Calu3 (cell line): ENCODE measurements at regions not wholly inside any gene's neighbourhood (a gene's known extent, or its start where the extent isn't known, plus 50 kb on each side); places are given as distances from the start of the nearest gene placed in this dataset.
A peak's percentile ranks its signal among the peaks of the same experiment; 100 is the strongest.

Experiments used
- BruUV-seq: library from RNA; stranded (reverse); fragments of 400-500 nt; replicated peaks from 2 replicates; lab custom pipeline; 2021; lab: Mats Ljungman, UMichigan
- CTCF ChIA-PET: fragments of 300-600 bp; sonication (Branson Sonifier 250); formaldehyde crosslinking; loops from one replicate; lab custom pipeline; 2022; ENCODE audit warnings: antibody characterized with exemption; lab: Charles Lee
- DNase-seq: peaks from one replicate; pipeline ENCODE4 v3.0.0; 2022
- H3K27ac Mint-ChIP-seq: one replicate; pipeline ENCODE4 v1.8.0; 2022; ENCODE audit warnings: mixed read lengths; ENCODE audit not compliant: unreplicated experiment
- H3K27me3 Mint-ChIP-seq: one replicate; pipeline ENCODE4 v1.8.0; 2022; ENCODE audit warnings: mixed read lengths; ENCODE audit not compliant: unreplicated experiment
- H3K36me3 Mint-ChIP-seq: one replicate; pipeline ENCODE4 v1.8.0; 2022; ENCODE audit warnings: mild to moderate bottlenecking, moderate library complexity, mixed read lengths; ENCODE audit not compliant: insufficient read depth, unreplicated experiment
- H3K4me1 Mint-ChIP-seq: one replicate; pipeline ENCODE4 v1.8.0; 2022; ENCODE audit warnings: mild to moderate bottlenecking, low read depth, mixed read lengths; ENCODE audit not compliant: unreplicated experiment
- H3K4me3 Mint-ChIP-seq: one replicate; pipeline ENCODE4 v1.8.0; 2022; ENCODE audit warnings: mild to moderate bottlenecking, low read depth, moderate library complexity, mixed read lengths; ENCODE audit not compliant: unreplicated experiment
- H3K9me3 Mint-ChIP-seq: one replicate; pipeline ENCODE4 v1.8.0; 2022; ENCODE audit warnings: low read depth, mixed read lengths; ENCODE audit not compliant: unreplicated experiment
- intact Hi-C: fragments of 100-400 bp; cut with micrococcal nuclease; formaldehyde crosslinking; loops from one replicate; pipeline ENCODE4 v1.10.0; 2022; ENCODE audit not compliant: unreplicated experiment
- TF ChIP-seq, protein P1 (sequence below): fragments of 200-600 bp; IDR thresholded peaks from one replicate; pipeline ENCODE4 v1.8.0; 2022; ENCODE audit warnings: antibody characterized with exemption; ENCODE audit not compliant: unreplicated experiment

DNA sequence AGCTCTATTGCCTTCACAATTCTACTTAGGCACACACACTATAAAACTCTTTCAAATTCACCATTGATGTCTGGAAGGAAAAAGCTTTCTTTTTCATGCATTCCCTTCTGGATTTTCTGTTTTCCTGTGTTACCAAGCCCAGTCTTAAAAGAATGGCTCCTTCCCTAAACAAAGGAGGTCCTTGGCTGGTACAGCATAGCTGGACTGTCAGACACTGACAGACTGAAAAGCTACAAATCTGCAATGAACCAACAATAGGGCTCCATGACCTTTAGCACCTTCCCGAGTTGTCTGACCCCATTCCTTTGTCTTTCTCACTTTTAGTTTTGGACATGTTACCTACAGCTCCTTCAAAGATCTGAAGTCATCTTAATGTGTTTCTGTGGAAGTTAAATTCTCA, 382.5 kb downstream of the TMEM161B start:
- CTCF ChIA-PET: no interaction called here
- TF ChIP-seq, protein P1, sequence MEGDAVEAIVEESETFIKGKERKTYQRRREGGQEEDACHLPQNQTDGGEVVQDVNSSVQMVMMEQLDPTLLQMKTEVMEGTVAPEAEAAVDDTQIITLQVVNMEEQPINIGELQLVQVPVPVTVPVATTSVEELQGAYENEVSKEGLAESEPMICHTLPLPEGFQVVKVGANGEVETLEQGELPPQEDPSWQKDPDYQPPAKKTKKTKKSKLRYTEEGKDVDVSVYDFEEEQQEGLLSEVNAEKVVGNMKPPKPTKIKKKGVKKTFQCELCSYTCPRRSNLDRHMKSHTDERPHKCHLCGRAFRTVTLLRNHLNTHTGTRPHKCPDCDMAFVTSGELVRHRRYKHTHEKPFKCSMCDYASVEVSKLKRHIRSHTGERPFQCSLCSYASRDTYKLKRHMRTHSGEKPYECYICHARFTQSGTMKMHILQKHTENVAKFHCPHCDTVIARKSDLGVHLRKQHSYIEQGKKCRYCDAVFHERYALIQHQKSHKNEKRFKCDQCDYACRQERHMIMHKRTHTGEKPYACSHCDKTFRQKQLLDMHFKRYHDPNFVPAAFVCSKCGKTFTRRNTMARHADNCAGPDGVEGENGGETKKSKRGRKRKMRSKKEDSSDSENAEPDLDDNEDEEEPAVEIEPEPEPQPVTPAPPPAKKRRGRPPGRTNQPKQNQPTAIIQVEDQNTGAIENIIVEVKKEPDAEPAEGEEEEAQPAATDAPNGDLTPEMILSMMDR: no peak
- no peaks in the 10 kb centered on the region for H3K4me1 Mint-ChIP-seq
- H3K27ac Mint-ChIP-seq: no peak overlapping the region
- no TSS peak for BruUV-seq
- H3K9me3 Mint-ChIP-seq: no peaks in the 10 kb centered on the region
- H3K4me3 Mint-ChIP-seq: no peak overlapping the region
- DNase-seq: no peak
- no peaks in the 10 kb centered on the region for H3K27me3 Mint-ChIP-seq
- H3K36me3 Mint-ChIP-seq: no peaks in the 10 kb centered on the region
- intact Hi-C loops: loop anchor here (10.0 kb wide), 1 partner anchor 809 kb away; no protein-coding TSS in a partner anchor

DNA sequence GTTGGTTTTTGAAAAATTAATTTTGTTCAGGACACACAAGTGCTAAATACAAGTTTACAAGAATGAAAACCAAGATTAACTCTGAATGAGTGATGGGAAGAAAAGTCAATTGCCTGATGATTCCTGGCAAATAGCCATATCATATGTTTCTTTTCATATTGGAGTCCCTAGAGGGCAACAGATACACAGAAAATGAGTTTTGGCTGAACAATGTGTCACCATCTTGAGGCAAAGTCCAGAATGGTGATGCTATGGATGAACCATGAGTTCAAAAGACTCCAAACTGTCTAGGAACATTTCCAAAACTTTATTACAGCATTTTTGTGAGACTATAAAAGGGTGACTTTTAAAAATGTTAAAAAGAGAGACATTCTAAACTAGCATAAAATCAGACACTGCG, 382.9 kb downstream of the TMEM161B start:
- intact Hi-C loops: loop anchor here (10.0 kb wide), 1 partner anchor 809 kb away; no protein-coding TSS in a partner anchor
- no peak for DNase-seq
- H3K27ac Mint-ChIP-seq: no peak overlapping the region
- no peaks in the 10 kb centered on the region for H3K27me3 Mint-ChIP-seq
- CTCF ChIA-PET: no interaction called here
- BruUV-seq: no TSS peak
- TF ChIP-seq, protein P1: no peak
- no peaks in the 10 kb centered on the region for H3K4me1 Mint-ChIP-seq
- no peak overlapping the region for H3K4me3 Mint-ChIP-seq
- no peaks in the 10 kb centered on the region for H3K36me3 Mint-ChIP-seq
- no peaks in the 10 kb centered on the region for H3K9me3 Mint-ChIP-seq

DNA sequence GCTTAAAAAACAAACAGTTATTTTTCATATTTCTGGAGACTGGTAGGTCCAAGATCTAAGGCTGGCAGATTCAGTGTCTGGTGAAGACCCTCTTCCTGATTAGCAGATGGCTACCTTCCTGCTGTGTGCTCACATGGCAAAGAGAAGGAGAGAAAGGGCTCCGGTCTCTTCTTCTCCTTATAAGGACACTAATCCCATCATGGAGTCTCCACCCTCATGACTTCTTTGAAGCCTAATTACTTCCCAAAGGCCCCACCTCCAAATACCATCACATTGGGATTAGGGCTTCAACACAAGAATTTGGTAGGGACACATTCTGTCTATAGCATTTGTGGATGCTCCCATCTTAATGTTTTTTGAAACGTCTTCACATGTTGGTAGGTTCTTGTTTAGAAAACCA, 391.1 kb downstream of the TMEM161B start:
- TF ChIP-seq, protein P1: no peak
- CTCF ChIA-PET: no interaction called here
- no peak for DNase-seq
- H3K4me3 Mint-ChIP-seq: no peak overlapping the region
- H3K9me3 Mint-ChIP-seq: no peaks in the 10 kb centered on the region
- no TSS peak for BruUV-seq
- H3K27ac Mint-ChIP-seq: no peak overlapping the region
- intact Hi-C loops: no loop called here
- H3K27me3 Mint-ChIP-seq: no peaks in the 10 kb centered on the region
- no peaks in the 10 kb centered on the region for H3K4me1 Mint-ChIP-seq
- no peaks in the 10 kb centered on the region for H3K36me3 Mint-ChIP-seq

DNA sequence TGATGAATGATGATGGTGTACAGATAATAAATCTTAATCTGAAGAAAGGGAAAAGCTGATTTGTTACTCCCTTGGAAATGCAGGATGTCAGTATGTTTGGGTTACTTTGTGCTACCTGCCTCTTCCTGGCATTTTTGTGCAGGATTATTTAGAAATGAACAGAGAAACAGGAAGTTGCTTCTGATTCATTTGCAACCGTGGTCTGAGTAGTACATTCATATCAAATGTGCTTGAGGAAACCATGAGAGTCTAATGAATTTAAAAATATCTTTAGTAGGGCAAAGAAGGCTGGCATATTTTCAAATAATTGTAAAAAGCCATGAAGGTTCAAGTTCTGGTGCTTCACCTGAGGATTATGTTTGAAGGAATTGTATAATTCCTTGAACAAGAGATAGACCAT, 391.6 kb downstream of the TMEM161B start:
- TF ChIP-seq, protein P1: no peak
- Mint-ChIP-seq H3K9me3 (no peaks in the 10 kb centered on the region), H3K36me3 (no peaks in the 10 kb centered on the region), H3K4me3 (peak overlapping the region; percentile 36), H3K27me3 (no peaks in the 10 kb centered on the region), H3K4me1 (no peaks in the 10 kb centered on the region), H3K27ac (peak overlapping the region; percentile 8)
- CTCF ChIA-PET: interaction anchor here (0.5 to 0.9 kb wide), 2 partner anchors 30 to 825 kb away, joined by 3 to 6 read pairs; no protein-coding TSS in a partner anchor
- no TSS peak for BruUV-seq
- intact Hi-C loops: no loop called here
- DNase-seq: no peak
